ENCODE measurements at regions not wholly inside any gene's neighbourhood (a gene's known extent, or its start where the extent isn't known, plus 50 kb on each side); places are given as distances from the start of the nearest gene placed in this dataset.

- H3K36me3 ChIP-seq = no peaks in the 10 kb centered on the region
- intact Hi-C loops (cut with DNase I) = no loop called here
- H3K27ac ChIP-seq = no peak overlapping the region
- no peaks in the 10 kb centered on the region for H3K4me1 ChIP-seq
- no peaks in the 10 kb centered on the region for H3K9me3 ChIP-seq
- DNase-seq = no peak
- H3K4me3 ChIP-seq (replicated peaks in 1 of 3) = no peak overlapping the region
- WGBS, 2 donors = 61 to 68% methylated on average over 1 of the region's 1 CpG
- H3K27me3 ChIP-seq = no peaks in the 10 kb centered on the region
- TF ChIP-seq CTCF (IDR thresholded peaks at IDR 0.05) (no peak), POLR2A (IDR thresholded peaks at IDR 0.05) (no peak)
Measured at GRCh38 chr5:72046106-72046505, 61.2 kb upstream of the MAP1B start.

DNA sequence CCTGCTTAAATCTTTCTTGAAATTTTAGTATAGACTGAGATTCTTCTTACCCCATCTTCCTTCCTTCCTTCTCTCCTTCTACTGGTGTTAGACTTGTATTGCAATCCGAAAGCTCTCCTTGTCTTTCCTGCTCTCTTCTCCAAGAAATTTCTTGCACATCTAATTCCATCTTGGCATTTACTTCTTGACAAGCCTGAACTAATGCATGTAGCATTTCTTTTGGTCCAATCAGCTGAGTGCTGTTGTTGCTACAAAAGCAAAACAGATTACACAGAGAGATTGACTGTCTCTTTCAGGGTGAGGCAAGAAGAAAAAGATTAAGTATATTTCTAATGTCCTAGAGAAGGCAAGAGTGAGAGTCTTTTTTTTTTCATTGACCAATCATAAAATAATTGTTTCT lies 51.6 kb upstream of the MAP1B start:
- 81% methylated on average over 1 of the region's 1 CpG for WGBS, 2 donors
- Histone ChIP-seq H3K9me3 (no peaks in the 10 kb centered on the region), H3K36me3 (no peaks in the 10 kb centered on the region), H3K27ac (no peak overlapping the region), H3K4me3 (replicated peaks in 1 of 3) (no peak overlapping the region), H3K4me1 (no peaks in the 10 kb centered on the region), H3K27me3 (no peaks in the 10 kb centered on the region)
- intact Hi-C loops (cut with DNase I) = loop anchor here (10.0 kb wide), 1 partner anchor 101 kb away; no protein-coding TSS in a partner anchor
- DNase-seq = no peak
- TF ChIP-seq CTCF (IDR thresholded peaks at IDR 0.05) (no peak), POLR2A (IDR thresholded peaks at IDR 0.05) (no peak)

Data from thyroid gland (tissue), 4 donors.